Endothelial cell of umbilical vein (primary cell): ENCODE measurements at regions not wholly inside any gene's neighbourhood (a gene's known extent, or its start where the extent isn't known, plus 50 kb on each side); places are given as distances from the start of the nearest gene placed in this dataset.

Experiments
- BruUV-seq: library from RNA; stranded (reverse); fragments of 400-500 nt; replicated peaks from 2 replicates; lab custom pipeline; 2021; lab: Mats Ljungman, UMichigan
- CTCF ChIA-PET: fragments of 300-600, 350-600 bp; sonication (Branson Sonifier 250); formaldehyde crosslinking; loops from one replicate; lab custom pipeline; 2021; ENCODE audit warnings: antibody characterized with exemption, inconsistent platforms; lab: Charles Lee
- POLR2A ChIA-PET: fragments of 300-600, 350-600 bp; sonication (Branson Sonifier 250); formaldehyde crosslinking; loops from one replicate; lab custom pipeline; 2021; ENCODE audit warnings: antibody characterized with exemption, inconsistent platforms; lab: Charles Lee
- DNase-seq: peaks from one replicate; pipeline ENCODE4 v3.0.0-alpha.2; 2011; ENCODE audit warnings: low read depth, low spot score
- FAIRE-seq: peaks from 2 replicates; lab custom pipeline; 2011; peaks lifted over from hg19 to GRCh38; lab: Jason Lieb, UNC
- H2AFZ ChIP-seq: 2 replicates; pipeline ENCODE4 v1.6.0; 2012; ENCODE audit warnings: low read depth, low read length, control low read depth, inconsistent platforms
- H3K27ac ChIP-seq: 2 replicates; pipeline ENCODE4 v1.5.1; 2011; ENCODE audit warnings: low read depth, mild to moderate bottlenecking, control low read depth, low read length, moderate library complexity; ENCODE audit not compliant: insufficient read depth
- H3K27me3 ChIP-seq, 2 experiments: 2 replicates each; pipeline versions ENCODE4 v1.6.0 to v1.6.1; 2011; ENCODE audit warnings: low read length in 2 of 2, mixed read lengths in 1 of 2; ENCODE audit not compliant: control insufficient read depth in 2 of 2, insufficient read depth in 2 of 2
- H3K36me3 ChIP-seq, 2 experiments: 2 replicates in 1 of 2; 3 replicates in 1 of 2; pipeline ENCODE4 v1.5.1; 2011; ENCODE audit warnings: low read length in 2 of 2, mild to moderate bottlenecking in 1 of 2, moderate library complexity in 1 of 2; ENCODE audit not compliant: control insufficient read depth in 2 of 2, insufficient read depth in 2 of 2; ENCODE audit errors: extremely low read depth in 1 of 2
- H3K4me1 ChIP-seq: 3 replicates; pipeline ENCODE4 v1.5.1; 2011; ENCODE audit warnings: mild to moderate bottlenecking, low read length; ENCODE audit not compliant: control insufficient read depth, insufficient read depth; ENCODE audit errors: extremely low read depth
- H3K4me2 ChIP-seq: 2 replicates; pipeline ENCODE4 v1.6.1; 2011; ENCODE audit warnings: low read length, control low read depth, mixed read lengths; ENCODE audit not compliant: insufficient read depth
- H3K4me3 ChIP-seq, 3 experiments: fragments of 200-600 bp in 1 of 3; sonication (generic), shearing (Covaris generic) in 1 of 3; replicated peaks in 1 of 3; 2 replicates each; pipeline ENCODE4 v1.5.1; 2011 to 2016; ENCODE audit warnings: control low read depth in 3 of 3, low read length in 3 of 3, mild to moderate bottlenecking in 2 of 3, inconsistent platforms in 1 of 3, low read depth in 1 of 3, moderate library complexity in 1 of 3; ENCODE audit not compliant: insufficient read depth in 1 of 3
- H3K79me2 ChIP-seq: 2 replicates; pipeline ENCODE4 v1.6.0; 2012; ENCODE audit warnings: low read length, inconsistent platforms; ENCODE audit not compliant: control insufficient read depth, insufficient read depth
- H3K9ac ChIP-seq: replicated peaks from 2 replicates; pipeline ENCODE3; 2011; ENCODE audit warnings: low read length, control low read depth; ENCODE audit not compliant: insufficient read depth; ENCODE audit errors: extremely low read depth
- H3K9me1 ChIP-seq: replicated peaks from 3 replicates; pipeline ENCODE4 v1.6.0; 2011; ENCODE audit warnings: mild to moderate bottlenecking, low read length; ENCODE audit not compliant: control insufficient read depth, insufficient read depth; ENCODE audit errors: extremely low read depth
- H3K9me3 ChIP-seq: replicated peaks from 2 replicates; pipeline ENCODE4 v1.5.1; 2012; ENCODE audit warnings: low read length, inconsistent platforms; ENCODE audit not compliant: control insufficient read depth, insufficient read depth
- H4K20me1 ChIP-seq: replicated peaks from 2 replicates; pipeline ENCODE3; 2011; ENCODE audit warnings: mild to moderate bottlenecking, low read length; ENCODE audit not compliant: control insufficient read depth, insufficient read depth; ENCODE audit errors: extremely low read depth
- EZH2 ChIP-seq: IDR thresholded peaks from 2 replicates; pipeline ENCODE4 v1.6.1; 2012; ENCODE audit warnings: borderline replicate concordance, low read depth, mild to moderate bottlenecking, moderate library complexity, low read length, inconsistent platforms; ENCODE audit not compliant: severe bottlenecking
- FOS ChIP-seq: IDR thresholded peaks from 2 replicates; pipeline ENCODE4 v1.6.1; 2011; ENCODE audit warnings: mild to moderate bottlenecking, low read length, moderate library complexity, borderline replicate concordance; ENCODE audit not compliant: insufficient read depth
- JUN ChIP-seq: IDR thresholded peaks from 2 replicates; pipeline ENCODE4 v1.6.1; 2011; ENCODE audit warnings: borderline replicate concordance, low read depth; ENCODE audit not compliant: insufficient read length, insufficient read depth
- MYC ChIP-seq: IDR thresholded peaks from one replicate; pipeline ENCODE4 v1.6.1; 2011; ENCODE audit warnings: mild to moderate bottlenecking, low read depth, low read length
- POLR2AphosphoS5 ChIP-seq: IDR thresholded peaks from 2 replicates; pipeline ENCODE4 v1.6.1; 2012; ENCODE audit warnings: low read depth, mild to moderate bottlenecking, control low read depth, low read length, moderate library complexity; ENCODE audit not compliant: insufficient read depth
- dilution Hi-C: fragments of 300-500 bp; cut with MboI; formaldehyde crosslinking; loops from one replicate; pipeline ENCODE4 v1.15.0; 2019; ENCODE audit warnings: low sequenced_read_pairs; ENCODE audit not compliant: extremely low pct_ligation_motif_present
- intact Hi-C: fragments of 100-400 bp; cut with micrococcal nuclease; formaldehyde crosslinking; loops from one replicate; pipeline ENCODE4 v1.10.0; 2022

DNA sequence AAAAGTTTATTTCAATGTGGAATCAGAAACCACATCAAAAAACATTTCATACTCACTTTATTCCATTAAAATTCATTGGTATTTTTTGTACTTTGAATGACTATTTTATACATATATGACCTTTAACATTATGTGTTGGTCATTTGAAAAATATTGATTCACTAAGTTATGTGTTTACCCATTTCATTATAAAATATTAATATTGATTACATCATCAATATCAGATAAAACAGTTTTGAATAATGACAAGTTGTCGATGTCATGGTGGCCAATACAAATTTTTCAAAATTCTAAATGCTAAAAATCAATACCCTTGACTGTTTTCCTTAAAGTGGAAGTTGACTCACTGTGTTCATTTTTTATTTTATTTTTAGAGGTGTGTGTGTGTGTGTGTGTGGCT, 239.7 kb upstream of the ROBO1 start:
- TF ChIP-seq FOS (no peak), MYC (no peak), JUN (no peak)
- H3K9me3 ChIP-seq, result no peaks in the 10 kb centered on the region
- no peaks in the 10 kb centered on the region for H3K4me1 ChIP-seq
- intact Hi-C loops, result no loop called here
- H2AFZ ChIP-seq, result no peak overlapping the region
- FAIRE-seq (no peak), DNase-seq (no peak)
- H3K79me2 ChIP-seq, result no peaks in the 10 kb centered on the region
- no peak overlapping the region for H3K4me3 ChIP-seq
- dilution Hi-C loops, result no loop called here
- H3K27ac ChIP-seq, result no peak overlapping the region
- no peaks in the 10 kb centered on the region for H3K36me3 ChIP-seq
- ChIA-PET CTCF (no interaction called here), POLR2A (no interaction called here)
- H3K9ac ChIP-seq, result no peak overlapping the region
- no peaks in the 10 kb centered on the region for H4K20me1 ChIP-seq
- H3K9me1 ChIP-seq, result no peaks in the 10 kb centered on the region
- no TSS peak for BruUV-seq
- H3K4me2 ChIP-seq, result no peak overlapping the region
- H3K27me3 ChIP-seq, result no peaks in the 10 kb centered on the region

DNA sequence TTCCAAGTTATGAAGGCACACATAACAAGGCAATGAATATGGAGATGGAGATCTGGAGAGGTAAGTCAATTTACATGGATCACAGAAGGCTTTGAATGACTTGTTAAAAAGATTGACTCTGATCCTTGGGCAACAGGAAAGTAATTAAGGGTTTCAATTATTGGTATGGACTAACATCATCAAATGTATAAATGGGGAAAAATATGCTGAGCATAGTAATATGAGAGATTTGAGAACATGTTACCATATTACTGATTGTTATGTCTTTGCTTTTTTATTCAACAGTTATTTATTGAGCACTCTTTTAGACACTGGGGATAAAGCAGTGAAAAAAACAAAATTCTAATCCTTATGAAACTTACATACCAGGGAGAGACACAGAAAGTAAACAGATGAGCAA, 238.5 kb upstream of the ROBO1 start:
- ChIA-PET CTCF (no interaction called here), POLR2A (no interaction called here)
- Histone ChIP-seq H2AFZ (no peak overlapping the region), H3K4me3 (no peak overlapping the region), H3K4me2 (no peak overlapping the region), H4K20me1 (no peaks in the 10 kb centered on the region), H3K36me3 (no peaks in the 10 kb centered on the region), H3K9me1 (no peaks in the 10 kb centered on the region), H3K4me1 (no peaks in the 10 kb centered on the region), H3K27ac (no peak overlapping the region), H3K79me2 (no peaks in the 10 kb centered on the region), H3K9ac (no peak overlapping the region), H3K9me3 (no peaks in the 10 kb centered on the region), H3K27me3 (no peaks in the 10 kb centered on the region)
- DNase-seq (no peak), FAIRE-seq (no peak)
- TF ChIP-seq JUN, result no peak
- TF ChIP-seq POLR2AphosphoS5, result no peak
- TF ChIP-seq EZH2, result no peak
- intact Hi-C loops (no loop called here), dilution Hi-C loops (no loop called here)
- no TSS peak for BruUV-seq
